ENCODE measurements at regions not wholly inside any gene's neighbourhood (a gene's known extent, or its start where the extent isn't known, plus 50 kb on each side); places are given as distances from the start of the nearest gene placed in this dataset.

- Histone ChIP-seq H3K9me3 (no peaks in the 10 kb centered on the region), H3K27me3 (no peaks in the 10 kb centered on the region), H3K36me3 (no peaks in the 10 kb centered on the region), H3K4me1 (no peaks in the 10 kb centered on the region), H3K4me3 (no peak overlapping the region), H3K27ac (no peak overlapping the region)
- 89 to 97% methylated on average over 2 of the region's 2 CpGs for WGBS, 2 donors
- DNase-seq (no peak), ATAC-seq (ENCODE audit: low FRiP score in 2 of 2) (no peak)
- no peak for TF ChIP-seq POLR2AphosphoS5 (IDR thresholded peaks at IDR 0.05)
- TF ChIP-seq EP300 (IDR thresholded peaks at IDR 0.05), result no peak
- no peak for TF ChIP-seq POLR2A (IDR thresholded peaks at IDR 0.05)
- TF ChIP-seq CTCF (IDR thresholded peaks at IDR 0.05), result no peak
Observed at GRCh38 chr15:79522656-79523055, 90.5 kb downstream of the MINAR1 start.

- H3K36me3 ChIP-seq, result no peaks in the 10 kb centered on the region
- ATAC-seq (ENCODE audit: low FRiP score in 2 of 2) (no peak), DNase-seq (no peak)
- no peaks in the 10 kb centered on the region for H3K4me1 ChIP-seq
- H3K9me3 ChIP-seq, result no peaks in the 10 kb centered on the region
- H3K27me3 ChIP-seq, result no peaks in the 10 kb centered on the region
- no peak for TF ChIP-seq CTCF (IDR thresholded peaks at IDR 0.05)
- TF ChIP-seq POLR2AphosphoS5 (IDR thresholded peaks at IDR 0.05), result no peak
- no peak for TF ChIP-seq EP300 (IDR thresholded peaks at IDR 0.05)
- TF ChIP-seq POLR2A (IDR thresholded peaks at IDR 0.05), result no peak
- WGBS, 2 donors, result 73 to 87% methylated on average over 3 of the region's 3 CpGs
- H3K4me3 ChIP-seq, result no peak overlapping the region
- H3K27ac ChIP-seq, result no peak overlapping the region
Observed at GRCh38 chr15:79523266-79523665, 91.1 kb downstream of the MINAR1 start.

- Histone ChIP-seq H3K9me3 (no peaks in the 10 kb centered on the region), H3K36me3 (no peaks in the 10 kb centered on the region), H3K27me3 (no peaks in the 10 kb centered on the region), H3K4me3 (no peak overlapping the region), H3K4me1 (no peaks in the 10 kb centered on the region), H3K27ac (no peak overlapping the region)
- ATAC-seq (ENCODE audit: low FRiP score in 2 of 2), result no peak
- 83 to 100% methylated on average over 1 to 3 of the region's 3 CpGs for WGBS, 2 donors
- TF ChIP-seq POLR2A (IDR thresholded peaks at IDR 0.05), result no peak
- no peak for TF ChIP-seq EP300 (IDR thresholded peaks at IDR 0.05)
- no peak for TF ChIP-seq CTCF (IDR thresholded peaks at IDR 0.05)
- no peak for TF ChIP-seq POLR2AphosphoS5 (IDR thresholded peaks at IDR 0.05)
- DNase-seq, result no peak
Observed at GRCh38 chr15:79524531-79524930, 92.4 kb downstream of the MINAR1 start.

DNA sequence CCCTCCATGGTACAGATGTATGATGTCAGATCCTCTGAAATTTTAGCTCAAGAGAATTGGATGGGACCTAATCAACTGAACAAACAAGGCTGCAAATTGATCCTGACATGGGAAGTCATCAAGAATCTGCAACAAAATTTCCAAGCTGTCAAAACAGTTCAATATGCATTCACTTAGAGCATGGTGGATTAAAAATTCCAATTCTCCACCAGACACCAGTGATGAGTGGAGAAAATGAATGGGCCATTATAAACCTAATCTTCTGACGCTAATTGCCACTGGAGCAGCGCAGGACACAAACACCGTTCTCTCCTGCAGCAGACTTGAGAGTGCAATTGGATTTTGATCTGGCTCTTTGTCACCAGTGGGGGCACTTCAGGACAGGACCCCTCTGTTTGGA is 94.2 kb downstream of the MINAR1 start:
- H3K36me3 ChIP-seq, result no peaks in the 10 kb centered on the region
- H3K4me3 ChIP-seq, result no peak overlapping the region
- H3K4me1 ChIP-seq, result no peaks in the 10 kb centered on the region
- no peak for DNase-seq
- no peak overlapping the region for H3K27ac ChIP-seq
- no peaks in the 10 kb centered on the region for H3K27me3 ChIP-seq
- no peaks in the 10 kb centered on the region for H3K9me3 ChIP-seq
- TF ChIP-seq POLR2A (IDR thresholded peaks at IDR 0.05) (no peak), EP300 (IDR thresholded peaks at IDR 0.05) (no peak), CTCF (IDR thresholded peaks at IDR 0.05) (no peak), POLR2AphosphoS5 (IDR thresholded peaks at IDR 0.05) (no peak)
- ATAC-seq (ENCODE audit: low FRiP score in 2 of 2), result no peak
- WGBS, 2 donors, result 78 to 89% methylated on average over 3 of the region's 3 CpGs

DNA sequence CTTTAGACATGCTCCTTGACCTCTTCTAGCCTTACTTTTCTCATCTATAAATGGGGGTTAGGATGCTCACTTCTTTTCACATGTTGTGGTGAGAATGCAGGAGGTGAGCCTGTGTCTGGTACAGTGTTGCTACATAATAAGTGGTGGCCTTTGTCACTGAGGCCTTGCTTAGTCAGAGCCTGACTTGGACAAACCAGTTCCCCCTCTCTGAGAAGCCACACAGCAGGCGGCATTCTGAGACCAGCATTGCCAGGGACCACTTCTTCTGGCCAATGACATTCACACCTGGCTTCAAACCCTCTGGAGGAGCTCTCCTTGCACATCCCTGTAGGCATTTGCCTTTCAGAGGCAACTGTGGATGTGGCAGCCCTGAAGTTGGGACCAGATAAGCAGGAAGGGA is 95.7 kb downstream of the MINAR1 start:
- Histone ChIP-seq H3K4me1 (no peaks in the 10 kb centered on the region), H3K9me3 (no peaks in the 10 kb centered on the region), H3K4me3 (no peak overlapping the region), H3K27me3 (no peaks in the 10 kb centered on the region), H3K36me3 (no peaks in the 10 kb centered on the region), H3K27ac (no peak overlapping the region)
- WGBS, 2 donors, result 0% methylated on average over 1 of the region's 1 CpG; no CpG with 5 or more reads in 1 of the 2 donors
- ATAC-seq (ENCODE audit: low FRiP score in 2 of 2) (no peak), DNase-seq (no peak)
- TF ChIP-seq POLR2A (IDR thresholded peaks at IDR 0.05) (no peak), EP300 (IDR thresholded peaks at IDR 0.05) (no peak), CTCF (IDR thresholded peaks at IDR 0.05) (no peak), POLR2AphosphoS5 (IDR thresholded peaks at IDR 0.05) (no peak)

All from upper lobe of left lung (tissue), 6 donors.